Ovary (tissue), 3 donors: ENCODE measurements at regions not wholly inside any gene's neighbourhood (a gene's known extent, or its start where the extent isn't known, plus 50 kb on each side); places are given as distances from the start of the nearest gene placed in this dataset.

Source experiments
- CTCF ChIP-seq, 3 donors: fragments of 450-650 bp in 2 of 3; fragments of 200-600 bp in 1 of 3; IDR thresholded peaks; one replicate each; pipeline versions ENCODE4 v1.5.1 to v1.8.0; 2016 to 2022; ENCODE audit warnings: antibody characterized with exemption in 3 of 3, mild to moderate bottlenecking in 1 of 3
- EP300 ChIP-seq: sonication (generic); formaldehyde crosslinking; IDR thresholded peaks from one replicate; pipeline ENCODE4 v1.6.1; 2017; ENCODE audit warnings: antibody characterized with exemption
- POLR2A ChIP-seq: fragments of 450-650 bp; IDR thresholded peaks from one replicate; pipeline ENCODE4 v1.6.1; 2017; ENCODE audit warnings: antibody characterized with exemption, mild to moderate bottlenecking, moderate library complexity
- donor health status: DM: no; HTN: no; CAD: no.

GRCh38 chr5:100421360-100421759 lies 113.8 kb upstream of the FAM174A start:
- TF ChIP-seq EP300 (no peak), CTCF (IDR thresholded peaks at IDR 0.05) (no peak), POLR2A (no peak)
